Fibroblast of the aortic adventitia (primary cell): ENCODE measurements at regions not wholly inside any gene's neighbourhood (a gene's known extent, or its start where the extent isn't known, plus 50 kb on each side); places are given as distances from the start of the nearest gene placed in this dataset.

Source experiments
- DNase-seq: peaks from one replicate; pipeline ENCODE4 v3.0.0-alpha.2; 2010; ENCODE audit warnings: low read depth
- H3K4me3 ChIP-seq: 2 replicates; pipeline ENCODE4 v1.5.1; 2011; ENCODE audit warnings: low read depth, mild to moderate bottlenecking, control low read depth, low read length, moderate library complexity
- CTCF ChIP-seq: IDR thresholded peaks from 2 replicates; pipeline ENCODE4 v1.5.1; 2011; ENCODE audit warnings: mild to moderate bottlenecking, low read length, control low read depth, inconsistent platforms; ENCODE audit not compliant: insufficient read depth

DNA sequence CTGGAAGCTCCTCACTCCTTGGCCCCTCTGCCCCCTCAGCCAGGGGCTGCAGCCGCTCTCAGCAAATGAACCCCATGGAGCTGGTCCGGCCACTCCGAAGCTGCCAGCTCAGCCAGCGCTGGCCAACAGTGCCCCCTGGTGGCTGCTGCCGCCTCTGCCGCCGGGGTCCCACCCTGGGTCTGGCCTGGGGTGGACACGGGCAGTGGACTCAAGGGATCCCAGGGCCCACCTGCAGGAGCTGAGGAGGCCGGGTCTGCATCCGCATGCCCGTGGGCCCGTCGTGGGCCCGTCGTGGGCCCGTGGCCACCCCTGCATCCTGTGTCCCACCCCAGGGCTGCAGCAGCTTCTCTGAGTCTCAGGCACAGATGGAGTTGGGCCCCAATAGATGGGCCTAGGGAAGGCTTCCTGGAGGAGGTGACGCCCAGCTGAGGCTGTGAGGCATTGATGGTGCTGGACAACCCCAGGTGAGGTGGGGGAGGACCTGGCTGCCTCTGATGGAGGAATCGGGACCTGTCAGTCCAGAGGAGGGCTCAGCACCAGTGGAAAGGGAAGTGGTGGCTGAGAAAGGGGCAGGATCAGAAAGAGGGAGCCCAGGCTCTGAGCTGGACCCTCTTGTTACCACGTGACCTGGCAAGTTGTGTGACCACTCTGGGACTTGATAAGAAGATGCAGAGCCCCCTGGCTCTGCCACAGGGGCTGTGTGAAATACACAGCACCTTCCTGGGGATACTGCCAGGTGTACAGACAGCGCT is 522.3 kb downstream of the BRD1 start:
- no peak for TF ChIP-seq CTCF
- no peak for DNase-seq
- no peak overlapping the region for H3K4me3 ChIP-seq

DNA sequence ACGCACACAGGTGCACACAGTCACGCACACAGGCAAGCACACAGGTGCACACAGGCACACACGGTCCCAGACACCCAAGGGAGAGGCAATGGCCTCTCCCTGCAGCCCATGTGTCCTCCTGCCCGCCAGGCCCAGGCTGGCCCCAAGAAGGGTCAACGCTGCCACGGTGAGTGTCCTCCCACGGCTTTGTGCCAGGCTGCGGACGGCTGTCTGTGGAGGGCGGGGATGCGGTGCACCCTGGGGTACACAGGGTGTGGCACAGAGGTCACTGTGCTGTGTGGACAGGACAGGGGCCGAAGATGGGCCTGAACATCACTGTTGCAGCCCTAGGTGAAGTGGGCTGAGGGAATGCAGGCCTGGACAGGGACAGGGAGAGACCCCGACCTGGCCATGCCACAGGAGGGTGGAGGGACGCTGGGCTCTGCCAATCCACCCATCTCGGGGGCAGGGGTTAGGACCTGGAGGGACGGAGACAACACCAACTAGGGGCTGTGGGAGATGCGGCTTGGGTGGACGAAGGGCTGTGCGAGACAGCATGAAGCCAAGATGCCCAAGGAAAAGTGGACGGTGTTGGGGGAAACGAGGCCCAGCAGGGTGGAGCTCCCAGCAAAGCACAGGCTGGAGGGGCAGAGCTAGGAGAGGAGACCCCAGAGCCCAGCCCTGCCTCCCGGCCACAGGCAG is 523.8 kb downstream of the BRD1 start:
- H3K4me3 ChIP-seq: no peak overlapping the region
- no peak for DNase-seq
- no peak for TF ChIP-seq CTCF

- no peak for TF ChIP-seq CTCF
- H3K4me3 ChIP-seq: no peak overlapping the region
- DNase-seq: no peak
Measured at GRCh38 chr22:49303061-49303735, 524.5 kb downstream of the BRD1 start.

DNA sequence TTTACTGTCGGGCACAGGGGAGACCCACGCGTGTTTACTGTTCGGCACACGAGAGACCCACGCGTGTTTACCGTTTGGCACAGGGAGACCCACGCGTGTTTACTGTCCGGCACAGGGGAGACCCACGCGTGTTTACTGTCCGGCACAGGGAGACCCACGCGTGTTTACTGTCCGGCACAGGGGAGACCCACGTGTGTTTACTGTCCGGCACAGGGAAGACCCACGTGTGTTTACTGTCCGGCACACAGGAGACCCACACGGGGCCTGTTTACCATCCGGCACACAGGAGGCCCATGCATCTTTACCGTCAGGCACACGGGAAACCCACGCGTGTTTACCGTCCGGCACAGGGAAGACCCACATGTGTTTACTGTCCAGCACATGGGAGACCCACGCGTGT is 525.1 kb downstream of the BRD1 start:
- no peak overlapping the region for H3K4me3 ChIP-seq
- no peak for DNase-seq
- TF ChIP-seq CTCF: no peak

- DNase-seq: no peak
- no peak for TF ChIP-seq CTCF
- no peak overlapping the region for H3K4me3 ChIP-seq
Measured at GRCh38 chr22:49302150-49302460, 525.6 kb downstream of the BRD1 start.

- H3K4me3 ChIP-seq: no peak overlapping the region
- TF ChIP-seq CTCF: no peak
- no peak for DNase-seq
Measured at GRCh38 chr22:49301398-49302149, 526.1 kb downstream of the BRD1 start.
